ENCODE measurements at regions not wholly inside any gene's neighbourhood (a gene's known extent, or its start where the extent isn't known, plus 50 kb on each side); places are given as distances from the start of the nearest gene placed in this dataset.
"Not testable (repeated sequence)": the region's sequence is repeated elsewhere in the genome, so short reads cannot be mapped to it uniquely, and the experiment has no call there.

DNA sequence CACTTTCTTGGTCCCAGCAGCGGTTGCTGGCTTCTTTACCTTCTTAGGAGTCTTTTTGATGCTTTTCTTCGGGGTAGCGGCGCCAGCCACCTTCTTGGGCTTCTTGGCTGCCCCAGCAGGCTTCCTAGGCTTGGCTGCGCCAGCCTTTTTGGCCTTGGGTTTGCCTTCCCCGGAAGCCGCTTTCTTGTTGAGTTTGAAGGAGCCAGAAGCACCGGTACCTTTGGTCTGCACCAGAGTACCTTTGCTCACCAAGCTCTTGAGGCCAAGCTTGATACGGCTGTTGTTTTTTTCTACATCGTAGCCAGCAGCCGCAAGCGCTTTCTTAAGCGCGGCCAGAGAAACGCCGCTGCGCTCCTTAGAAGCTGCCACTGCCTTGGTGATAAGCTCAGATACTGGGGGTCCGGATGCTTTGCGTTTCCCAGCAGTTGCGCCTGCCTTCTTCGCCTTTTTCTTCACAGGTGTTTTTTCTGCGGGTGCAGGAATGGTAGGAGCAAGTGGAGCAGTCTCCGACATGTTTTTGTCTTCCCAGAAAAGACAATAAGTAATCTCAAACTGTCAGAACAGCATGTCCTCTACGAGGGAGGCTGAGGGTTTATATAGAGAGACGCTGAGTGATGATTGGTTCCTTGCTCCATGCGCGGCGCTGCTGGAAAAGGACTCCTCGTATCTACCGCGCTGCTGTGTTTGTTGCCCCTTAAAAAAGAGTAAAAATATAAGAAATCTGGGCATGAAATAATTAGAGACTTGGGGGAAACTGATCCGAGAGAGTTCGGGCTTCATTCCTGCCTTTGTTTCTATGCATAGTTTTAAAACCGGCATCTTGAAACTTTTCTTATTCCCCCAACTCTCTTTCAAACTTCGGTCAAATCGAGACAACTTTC lies 130.3 kb upstream of the BTN3A2 start:
- DNase-seq = peak; percentile 69 to 72

DNA sequence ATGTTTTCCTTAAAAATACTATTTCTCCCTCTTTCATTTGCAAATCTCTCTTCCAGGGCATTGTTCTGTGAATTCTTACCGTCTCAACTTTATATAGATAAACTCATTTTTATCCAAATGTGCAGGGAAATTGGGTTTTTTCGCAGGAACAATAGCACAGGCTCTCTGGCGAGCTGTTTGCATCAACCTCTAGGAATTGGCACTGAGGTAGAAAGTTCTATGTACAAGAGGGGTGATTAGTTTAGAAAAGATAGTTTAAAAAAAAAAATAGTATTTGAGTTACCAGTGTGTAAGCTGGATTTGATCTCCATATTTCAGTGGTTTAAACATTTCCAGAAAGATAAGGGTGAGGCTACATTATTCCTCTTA lies 129.7 kb upstream of the BTN3A2 start:
- DNase-seq = no peak

DNA sequence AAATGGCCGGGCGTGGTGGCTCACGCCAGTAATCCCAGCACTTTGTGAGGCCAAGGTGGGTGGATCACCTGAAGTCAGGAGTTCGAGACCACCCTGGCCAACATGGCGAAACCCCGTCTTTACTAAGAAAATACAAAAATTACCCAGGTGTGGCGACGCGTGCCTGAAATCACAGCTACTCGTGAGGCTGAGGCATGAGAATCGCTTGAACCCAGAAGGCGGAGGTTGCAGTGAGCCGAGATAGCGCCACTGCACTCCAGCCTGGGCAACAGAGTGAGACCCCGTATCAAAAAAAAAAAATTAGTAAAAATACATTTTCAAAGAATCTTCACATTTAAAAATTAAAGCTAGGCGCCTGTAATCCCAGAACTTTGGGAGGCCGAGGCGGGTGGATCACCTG lies 125.6 kb upstream of the BTN3A2 start:
- DNase-seq = not testable (repeated sequence)

DNA sequence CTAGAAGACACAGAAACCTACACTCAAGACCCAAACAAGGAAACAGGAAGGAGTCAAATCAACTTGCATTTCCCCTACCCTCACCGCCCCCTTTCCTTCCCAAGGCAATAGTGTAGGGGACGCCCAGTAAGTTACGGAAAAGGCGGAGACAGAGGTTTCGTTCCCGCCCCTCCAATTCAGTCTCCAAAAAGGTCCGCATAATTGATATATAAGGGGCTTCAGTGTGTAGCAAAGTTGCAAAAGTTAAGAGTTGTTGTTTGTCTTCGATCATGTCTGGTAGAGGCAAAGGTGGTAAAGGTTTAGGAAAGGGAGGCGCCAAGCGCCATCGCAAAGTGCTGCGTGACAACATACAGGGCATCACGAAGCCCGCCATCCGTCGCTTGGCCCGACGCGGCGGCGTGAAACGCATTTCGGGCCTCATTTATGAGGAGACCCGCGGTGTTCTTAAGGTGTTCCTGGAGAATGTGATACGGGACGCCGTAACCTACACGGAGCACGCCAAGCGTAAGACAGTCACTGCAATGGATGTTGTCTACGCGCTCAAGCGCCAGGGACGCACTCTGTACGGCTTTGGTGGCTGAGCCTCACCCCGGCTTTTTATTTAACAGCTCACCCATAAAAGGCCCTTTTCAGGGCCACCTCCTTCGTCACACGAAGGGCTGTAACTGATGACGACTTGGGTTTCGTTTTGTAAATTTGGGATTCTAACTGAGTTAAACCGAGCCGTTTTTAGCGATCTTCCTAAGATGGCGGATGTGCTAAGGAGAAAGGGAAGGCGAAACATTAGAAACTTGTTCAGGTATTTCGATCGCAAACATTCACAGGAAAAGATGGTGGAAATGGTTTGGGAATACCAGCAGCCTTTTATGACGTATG lies 124.6 kb upstream of the BTN3A2 start:
- DNase-seq = peak; percentile 54 to 66

DNA sequence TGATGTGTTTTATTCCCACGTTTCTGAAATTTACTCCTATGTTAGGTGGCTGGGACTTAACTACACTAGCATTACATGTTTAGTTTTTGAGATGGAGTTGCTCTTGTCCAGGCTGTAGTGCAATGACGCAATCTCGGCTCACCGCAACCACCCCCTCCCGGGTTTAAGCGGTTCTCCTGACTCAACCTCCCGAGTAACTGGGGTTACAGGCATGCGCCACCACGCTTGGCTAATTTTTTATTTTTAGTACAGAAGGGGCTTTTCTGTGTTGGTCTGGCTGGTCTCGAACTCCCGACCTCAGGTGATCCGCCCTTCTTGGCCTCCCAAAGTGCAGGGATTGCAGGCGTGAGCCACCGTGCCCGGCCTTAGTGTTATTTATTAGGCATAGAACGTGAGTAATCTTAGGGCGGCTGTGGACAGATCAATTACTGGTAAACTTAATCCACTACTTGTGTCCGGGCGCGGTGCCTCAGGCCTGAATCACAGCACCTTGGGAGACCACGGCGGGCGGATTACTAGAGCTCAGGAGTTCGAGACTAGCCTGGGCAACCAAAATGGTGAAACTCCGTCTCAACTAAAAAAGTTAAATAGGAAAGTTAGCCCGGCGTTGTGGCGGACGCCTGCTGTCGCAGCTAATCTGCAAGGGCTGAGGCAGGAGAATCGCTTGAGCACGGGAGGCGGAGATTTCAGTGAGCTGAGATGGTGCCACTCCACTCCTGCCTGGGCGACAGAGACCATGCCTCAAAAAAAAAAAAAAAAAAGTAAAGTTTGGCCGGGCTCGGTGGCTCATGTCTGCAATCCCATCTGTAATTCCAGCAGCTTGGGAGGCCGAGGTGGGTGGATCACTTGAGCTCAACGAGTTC lies 123.7 kb upstream of the BTN3A2 start:
- peak; percentile 34 to 48 for DNase-seq

DNA sequence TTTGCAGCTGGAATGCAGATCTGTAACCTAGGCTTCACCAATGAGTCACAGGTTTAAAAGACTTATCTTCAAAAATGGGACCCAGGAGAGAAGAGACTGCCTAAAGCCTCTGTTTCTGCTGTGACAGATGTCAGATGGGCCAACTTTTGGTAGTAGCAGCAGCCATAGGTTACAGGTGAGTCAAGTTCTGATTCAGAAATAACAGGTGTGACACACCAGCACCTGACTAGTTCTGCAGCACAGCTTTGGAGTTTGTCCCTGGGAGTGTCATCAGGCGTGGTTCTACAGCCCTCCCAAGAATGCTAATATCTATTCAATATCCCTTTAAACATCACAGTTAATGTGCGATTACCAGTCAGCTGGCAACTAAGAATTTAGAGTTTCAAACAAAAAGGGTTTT lies 121.9 kb upstream of the BTN3A2 start:
- DNase-seq = no peak

DNA sequence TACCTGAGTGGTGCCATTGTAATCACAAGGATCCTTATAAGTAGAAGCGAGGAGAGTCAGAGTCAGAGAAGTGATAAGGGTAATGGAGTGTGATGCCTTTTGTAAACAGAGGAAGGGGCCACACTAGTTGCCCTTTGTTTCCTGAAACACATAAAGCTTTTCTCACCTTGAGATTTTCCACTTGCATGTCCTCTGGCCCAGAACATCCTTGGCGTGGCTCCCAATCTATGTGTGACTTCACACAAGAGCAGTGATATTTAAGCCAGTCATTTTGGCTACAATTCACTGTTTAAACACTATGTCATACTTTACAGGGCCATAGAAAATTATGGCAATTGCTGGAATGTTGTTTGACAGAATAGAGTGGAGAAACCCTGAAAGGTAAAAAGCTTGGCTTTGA lies 121.2 kb upstream of the BTN3A2 start:
- DNase-seq = no peak

DNA sequence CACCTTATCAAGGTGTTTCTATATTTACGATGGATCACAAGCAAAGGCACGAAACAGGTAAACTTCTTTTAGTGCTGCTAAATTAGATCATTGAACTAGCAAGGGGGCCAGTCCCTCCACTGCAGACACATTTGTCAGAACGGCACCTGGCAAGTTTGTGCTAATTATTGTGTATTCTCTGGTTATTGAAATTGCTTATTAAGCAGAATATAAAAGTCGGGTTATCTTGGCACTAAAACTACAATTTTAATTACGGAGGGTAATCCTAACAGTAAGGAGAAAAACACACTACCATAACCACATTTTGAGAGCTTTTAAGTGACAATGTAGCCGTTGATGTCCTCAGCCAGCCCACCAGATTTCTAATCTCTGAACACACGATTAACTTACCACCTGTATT lies 118.9 kb upstream of the BTN3A2 start:
- DNase-seq = no peak

DNA sequence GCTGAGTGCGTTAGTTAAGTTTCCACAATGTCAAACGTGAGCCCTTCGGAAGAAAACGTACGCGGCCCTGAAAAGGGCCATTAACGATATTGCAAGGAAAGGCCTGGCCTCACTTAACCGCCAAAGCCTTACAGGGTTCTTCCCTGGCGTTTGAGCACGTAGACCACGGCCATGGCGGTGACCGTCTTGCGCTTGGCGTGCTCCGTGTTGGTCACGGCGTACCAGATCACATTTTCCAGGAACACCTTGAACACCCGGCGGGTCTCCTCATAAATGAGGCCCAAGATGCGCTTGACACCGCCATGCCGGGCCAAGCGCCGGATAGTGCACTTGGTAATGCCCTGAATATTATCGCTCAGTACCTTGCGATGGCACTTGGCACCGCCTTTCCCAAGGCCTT lies 118.4 kb upstream of the BTN3A2 start:
- DNase-seq = no peak

DNA sequence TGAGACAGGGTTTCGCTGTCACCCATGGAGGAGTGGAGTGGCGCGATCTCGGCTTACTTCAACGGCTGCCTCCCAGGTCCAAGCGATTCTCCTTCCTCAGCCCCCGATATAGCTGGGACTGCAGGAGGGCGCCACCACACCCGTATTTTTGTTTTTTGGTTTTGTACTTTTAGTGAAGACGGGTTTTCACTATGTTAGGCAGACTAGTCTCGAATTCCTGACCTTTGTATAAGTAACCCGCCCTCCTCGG lies 115.4 kb upstream of the BTN3A2 start:
- DNase-seq = peak in 1 of 2 donors; percentile 59

DNA sequence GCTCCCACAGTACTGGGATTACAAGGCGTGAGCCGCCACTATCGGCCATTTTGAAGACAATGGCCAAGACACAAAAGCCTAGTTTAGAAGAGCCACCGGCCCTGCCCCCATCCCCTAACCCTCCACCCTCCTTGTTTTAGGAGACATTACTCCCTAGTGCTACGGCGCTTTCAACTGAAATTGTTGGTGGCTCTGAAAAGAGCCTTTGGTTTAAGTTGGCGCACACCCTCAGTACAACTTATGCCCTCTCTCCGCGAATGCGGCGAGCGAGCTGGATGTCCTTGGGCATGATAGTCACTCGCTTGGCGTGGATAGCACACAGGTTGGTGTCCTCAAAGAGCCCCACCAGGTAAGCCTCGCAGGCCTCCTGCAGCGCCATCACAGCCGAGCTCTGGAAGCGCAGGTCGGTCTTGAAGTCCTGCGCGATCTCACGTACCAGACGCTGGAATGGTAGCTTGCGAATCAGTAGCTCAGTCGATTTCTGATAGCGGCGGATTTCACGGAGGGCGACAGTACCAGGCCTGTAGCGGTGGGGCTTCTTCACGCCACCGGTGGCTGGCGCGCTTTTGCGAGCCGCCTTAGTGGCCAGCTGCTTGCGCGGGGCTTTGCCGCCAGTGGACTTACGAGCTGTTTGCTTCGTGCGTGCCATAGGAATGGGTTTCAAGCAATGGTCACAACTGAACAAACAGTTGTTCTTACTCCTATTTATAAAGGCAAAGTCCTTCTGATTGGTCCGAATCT lies 114.9 kb upstream of the BTN3A2 start:
- DNase-seq = peak; percentile 53 to 57

DNA sequence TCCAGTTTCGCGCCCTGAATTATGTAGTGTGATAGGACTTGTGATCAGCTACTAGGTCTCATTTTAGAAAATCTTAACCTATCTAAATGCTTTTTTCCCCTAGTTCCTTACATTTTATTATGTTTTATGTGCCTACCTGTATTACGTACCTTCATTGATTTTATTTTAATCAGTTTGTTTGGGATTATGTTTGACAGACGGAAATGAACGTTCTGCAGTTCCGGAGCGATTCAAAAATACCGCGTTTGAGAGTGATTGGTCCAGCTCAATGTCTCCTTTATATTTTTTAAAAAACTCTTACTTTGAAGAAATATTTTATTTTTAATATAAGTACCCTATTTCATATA lies 114.3 kb upstream of the BTN3A2 start:
- DNase-seq = no peak

DNA sequence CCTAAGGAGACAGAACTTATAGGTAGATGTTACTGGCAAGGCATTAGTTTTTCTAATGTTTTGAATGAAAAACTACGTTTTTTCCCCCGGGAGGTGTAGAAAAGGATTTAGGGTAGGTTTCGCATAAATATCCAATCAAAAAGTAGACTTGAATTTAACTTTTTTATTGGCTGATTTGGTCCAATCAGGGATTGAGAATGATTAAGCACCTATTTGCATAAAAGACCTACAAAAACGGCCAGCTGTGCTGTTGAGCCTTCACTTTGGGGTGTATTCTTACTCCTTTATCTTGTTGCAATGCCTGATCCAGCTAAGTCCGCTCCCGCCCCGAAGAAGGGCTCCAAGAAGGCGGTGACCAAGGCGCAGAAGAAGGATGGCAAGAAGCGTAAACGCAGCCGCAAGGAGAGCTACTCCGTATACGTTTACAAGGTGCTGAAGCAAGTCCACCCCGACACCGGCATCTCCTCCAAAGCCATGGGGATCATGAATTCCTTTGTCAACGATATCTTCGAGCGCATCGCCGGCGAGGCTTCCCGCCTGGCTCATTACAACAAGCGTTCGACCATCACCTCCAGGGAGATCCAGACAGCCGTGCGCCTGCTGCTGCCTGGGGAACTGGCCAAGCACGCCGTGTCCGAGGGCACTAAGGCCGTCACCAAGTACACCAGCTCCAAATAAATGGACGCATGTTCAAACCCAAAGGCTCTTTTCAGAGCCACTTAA lies 113.5 kb upstream of the BTN3A2 start:
- peak; percentile 51 to 58 for DNase-seq

DNA sequence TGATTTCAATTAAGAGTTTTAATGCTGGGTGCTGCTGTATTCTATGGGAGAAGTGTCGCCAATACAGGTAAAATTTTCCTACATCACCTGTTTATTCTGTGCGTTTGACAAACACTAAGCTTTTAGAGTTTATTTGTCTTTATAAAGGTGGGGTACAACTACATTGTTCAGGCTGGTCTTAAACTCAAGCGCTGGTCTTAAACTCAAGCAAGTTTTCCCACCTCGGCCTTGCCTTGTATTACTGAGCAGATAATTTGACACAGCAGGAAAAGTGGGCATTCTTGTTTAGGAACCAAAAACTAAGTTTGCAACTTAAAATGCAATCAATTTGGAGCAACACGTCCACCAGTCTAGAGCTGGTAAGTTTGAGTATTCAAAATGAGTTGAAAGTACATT lies 112.9 kb upstream of the BTN3A2 start:
- DNase-seq = no peak

DNA sequence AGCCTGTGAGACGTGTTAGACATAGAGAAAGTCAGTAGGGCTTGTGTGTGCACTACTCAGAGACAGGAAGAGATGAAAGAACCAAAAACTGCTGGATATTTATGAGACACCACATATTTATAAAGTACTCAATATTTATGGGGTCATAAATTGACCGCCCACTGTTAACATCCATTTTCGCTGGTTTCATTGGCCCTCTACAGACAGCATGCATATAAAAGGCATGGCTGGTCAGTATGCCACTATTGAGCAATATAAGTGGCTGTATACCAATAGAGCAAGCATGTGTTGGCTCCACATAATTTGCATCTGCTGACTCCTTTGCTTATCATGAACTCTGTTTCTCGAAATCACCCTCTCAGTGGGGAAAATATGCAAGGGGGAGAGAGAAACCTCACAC lies 110.3 kb upstream of the BTN3A2 start:
- DNase-seq = no peak

DNA sequence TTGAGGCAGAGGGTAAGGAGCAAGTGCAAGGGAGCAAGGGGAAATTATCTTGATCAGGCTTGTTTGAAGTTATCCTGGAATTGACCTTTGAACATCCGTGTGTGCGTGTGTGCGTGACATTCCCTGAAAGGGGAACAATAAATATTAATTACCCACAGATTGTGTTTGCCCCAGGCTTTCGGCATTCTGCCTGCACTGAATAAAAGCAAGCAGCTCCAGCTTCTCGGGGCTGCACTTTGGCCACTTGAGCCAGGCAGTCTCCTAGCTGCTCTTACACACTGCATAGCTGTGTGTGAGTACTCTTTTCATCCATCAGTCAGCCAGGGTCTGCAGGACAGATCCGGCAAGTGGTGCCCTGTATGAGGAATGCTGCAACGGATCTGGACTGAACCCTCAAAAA lies 107.7 kb upstream of the BTN3A2 start:
- no peak for DNase-seq

DNA sequence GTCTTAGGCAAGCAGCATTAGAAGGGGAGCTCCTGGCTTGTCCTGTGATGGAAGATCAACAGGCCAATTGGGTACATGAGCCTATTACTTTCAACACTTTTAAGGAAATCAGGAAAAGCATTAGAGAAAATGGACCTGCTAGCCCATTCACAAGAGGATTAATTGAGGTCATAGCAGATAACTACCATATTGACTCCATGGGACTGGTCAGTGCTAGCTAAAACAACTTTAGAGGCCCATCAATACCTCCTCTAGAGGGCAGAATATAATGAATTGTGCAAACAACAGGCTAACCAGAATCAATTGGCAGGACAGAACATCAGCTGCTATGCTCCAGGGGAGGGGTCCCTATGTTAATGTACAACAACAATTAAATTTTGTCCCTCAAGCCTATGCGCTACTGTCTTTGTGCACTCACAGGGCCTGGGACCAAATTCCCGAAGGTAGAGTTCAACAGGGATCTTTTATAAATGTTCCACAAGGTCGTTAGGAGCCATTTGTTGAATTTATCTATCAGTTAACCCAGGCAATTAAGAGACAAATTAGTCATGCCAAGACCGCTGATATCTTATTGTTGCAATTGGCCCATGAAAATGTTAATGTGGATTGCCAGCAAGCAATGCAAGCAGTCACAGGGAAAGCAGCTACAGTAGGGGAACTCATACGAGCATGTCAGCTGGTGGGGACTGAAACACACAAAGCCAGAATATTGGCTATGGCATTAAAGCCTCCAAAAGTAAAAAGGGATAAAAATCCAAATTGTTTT lies 106.6 kb upstream of the BTN3A2 start:
- no peak for DNase-seq

DNA sequence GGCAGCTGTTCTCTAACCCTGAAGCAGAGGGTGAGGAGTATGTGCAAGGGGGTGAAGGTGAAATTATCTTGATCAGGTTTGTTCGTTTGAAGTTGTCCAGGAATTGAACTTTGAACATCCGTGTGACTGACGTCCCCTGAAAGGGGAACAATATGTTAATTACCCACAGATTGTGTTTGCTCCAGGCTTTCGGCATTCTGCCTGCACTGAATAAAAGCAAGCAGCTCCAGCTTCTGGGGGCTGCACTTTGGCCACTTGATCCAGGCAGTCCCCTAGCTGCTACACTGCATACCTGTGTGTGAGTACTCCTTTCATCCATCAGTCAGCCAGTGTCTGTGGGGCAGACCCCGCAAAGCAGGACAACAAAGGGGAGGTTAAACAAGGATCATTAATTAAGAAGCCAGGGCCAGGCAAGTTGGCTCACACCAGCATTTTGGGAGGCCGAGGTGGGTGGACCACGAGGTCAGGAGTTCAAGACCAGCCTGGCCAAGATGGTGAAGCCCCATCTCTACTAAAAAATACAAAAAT lies 104.8 kb upstream of the BTN3A2 start:
- DNase-seq = no peak

DNA sequence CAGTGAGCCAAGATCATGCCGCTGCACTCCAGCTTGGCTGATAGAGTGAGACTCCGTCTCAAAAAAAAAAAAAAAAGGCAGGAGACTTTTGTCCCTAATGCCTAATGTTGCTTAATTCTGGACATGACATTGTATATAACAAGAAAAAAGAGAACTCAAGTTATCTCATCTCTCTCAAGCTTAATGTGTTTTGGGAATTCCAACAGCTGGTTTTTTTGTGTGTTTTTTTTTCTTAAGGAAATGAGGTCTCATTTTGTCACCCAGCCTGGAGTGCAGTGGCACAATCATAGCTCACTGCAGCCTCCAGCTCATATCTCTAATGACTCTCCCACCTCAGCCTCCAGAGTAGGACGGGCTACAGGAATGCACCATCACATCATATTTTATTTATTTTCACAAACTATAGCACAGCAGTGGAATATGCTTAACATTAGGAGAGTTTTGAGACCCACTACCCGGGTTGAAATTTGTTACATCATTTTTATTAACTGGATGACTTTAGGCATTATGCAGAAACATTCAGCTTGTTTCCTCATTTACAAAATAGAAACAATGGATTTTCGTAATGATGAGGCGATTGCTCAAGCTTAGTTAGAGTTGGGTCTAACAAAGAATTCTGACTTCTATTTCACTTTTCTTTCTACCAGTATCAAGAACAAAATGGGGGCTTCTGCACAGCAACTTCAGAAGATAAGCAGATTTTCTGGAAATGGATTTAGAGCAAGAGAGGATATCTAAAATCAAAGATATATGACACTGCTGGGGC lies 104.1 kb upstream of the BTN3A2 start:
- DNase-seq = no peak

DNA sequence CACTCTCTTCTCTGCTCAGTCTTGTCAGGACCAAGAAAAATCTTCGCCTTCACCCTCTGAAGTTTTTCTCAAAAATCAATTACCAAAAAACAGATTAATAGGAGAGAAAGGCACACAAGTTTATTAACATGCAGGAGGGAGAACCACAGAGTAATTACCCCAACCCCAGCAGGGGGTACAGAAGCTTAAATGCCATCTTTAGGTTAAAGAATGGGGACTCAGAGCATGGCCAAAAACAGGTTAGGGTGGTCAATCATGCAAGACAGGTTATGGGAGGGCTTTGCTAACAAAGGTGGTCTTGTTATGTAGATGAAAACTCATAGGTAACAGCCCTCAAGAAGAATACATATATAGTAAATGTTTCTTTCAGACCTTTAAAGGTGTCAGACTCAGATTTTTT lies 100.5 kb upstream of the BTN3A2 start:
- DNase-seq = no peak

Measured in stimulated activated CD4-positive, alpha-beta T cell treated with anti-CD3 and anti-CD28 coated beads, Interleukin-2, amount 100 ng/mL, for 48 hours (primary cell).